ENCODE measurements at regions not wholly inside any gene's neighbourhood (a gene's known extent, or its start where the extent isn't known, plus 50 kb on each side); places are given as distances from the start of the nearest gene placed in this dataset.

DNA sequence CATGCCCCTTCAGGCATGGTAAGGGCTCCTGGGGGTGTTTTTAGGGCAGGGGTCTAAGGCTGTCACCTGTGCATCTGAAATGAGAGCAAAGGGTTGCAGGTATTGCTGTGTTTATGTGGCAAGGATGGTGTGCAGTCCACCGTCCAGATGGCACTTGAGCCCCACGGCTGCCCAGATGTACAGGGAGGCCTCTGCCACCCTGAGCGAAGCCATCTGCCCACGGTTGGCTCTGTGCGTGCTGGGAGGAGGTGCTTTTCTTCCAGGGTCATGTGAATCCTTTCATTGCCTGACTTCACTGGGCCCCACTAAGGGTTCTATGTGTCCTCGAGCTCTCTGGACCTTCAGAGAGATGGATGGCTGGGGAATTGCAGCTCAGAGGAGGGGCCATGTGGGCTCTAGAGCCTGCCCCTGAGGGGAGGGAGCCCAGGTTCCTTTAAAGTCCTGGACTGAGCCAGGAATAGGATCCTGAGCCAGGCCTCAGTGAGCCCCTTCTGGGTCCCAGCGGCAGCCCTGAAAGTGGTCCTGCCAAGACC is 89.9 kb downstream of the CTTN start (continued):
- TF ChIP-seq XRCC5 (IDR thresholded peaks at IDR 0.05; ENCODE audit: low read depth, low read length) (no peak), PKNOX1 (IDR thresholded peaks at IDR 0.05) (no peak)

GRCh38 chr11:70489276-70489675 is 90.9 kb downstream of the CTTN start:
- ChIA-PET CTCF (ENCODE audit: low intra/inter-chr PET ratio) (no interaction called here), POLR2A (interaction anchor here (1.2 kb wide), 1 partner anchor 90 kb away, joined by 3 read pairs; no protein-coding TSS in a partner anchor)
- Histone ChIP-seq H3K9me1 (ENCODE audit: control insufficient read depth, insufficient read depth, low read length) (no peaks in the 10 kb centered on the region), H2AFZ (ENCODE audit: low read depth, low read length) (no peak overlapping the region), H4K20me1 (replicated peaks; ENCODE audit: control insufficient read depth, insufficient read depth, low read length) (0 out of 2 replicates have a peak, but pooled peaks cover 8% of the 10 kb centered on the region), H3K27ac (ENCODE audit: extremely low read depth, low read depth, low read length) (no peak overlapping the region), H3K9me3 (replicated peaks; ENCODE audit: control insufficient read depth, insufficient read depth, low read depth, low read length) (no peaks in the 10 kb centered on the region), H3K9ac (ENCODE audit: insufficient read depth in 1 of 2, low read depth in 2 of 2, low read length in 2 of 2) (no peak overlapping the region), H3K4me1 (replicated peaks in 1 of 2; ENCODE audit: control insufficient read depth in 2 of 2, insufficient read depth in 2 of 2, low read length in 2 of 2) (peaks cover 0 to 10% of the 10 kb centered on the region in 2 experiments; a peak in 2 of 5 replicates), H3K79me2 (ENCODE audit: control insufficient read depth, insufficient read depth, low read length) (no peaks in the 10 kb centered on the region), H3K4me2 (ENCODE audit: insufficient read depth, low read length) (no peak overlapping the region), H3K36me3 (ENCODE audit: control insufficient read depth, insufficient read depth, low read length) (no peaks in the 10 kb centered on the region), H3K27me3 (ENCODE audit: control insufficient read depth in 2 of 2, insufficient read depth in 2 of 2, low read length in 2 of 2) (peaks cover 36 to 65% of the 10 kb centered on the region in 2 experiments), H3K4me3 (no peak overlapping the region)
- no TSS peak for BruUV-seq (replicated peaks)
- 0 out of 2 replicates have a peak, but pooled peaks have one; percentile 26 for TF ChIP-seq ESRRA (IDR thresholded peaks at IDR 0.05; ENCODE audit: borderline replicate concordance, low read depth)
- TF ChIP-seq HOMEZ (CRISPR knock-in tag; IDR thresholded peaks at IDR 0.05) = no peak
- FAIRE-seq (no peak), DNase-seq (ENCODE audit: extremely low read depth in 1 of 4, low spot score in 3 of 4) (no peak), ATAC-seq (no peak)
- intact Hi-C loops (cut with micrococcal nuclease) (no loop called here), in situ Hi-C loops (cut with MboI) (no loop called here)
- 0% methylated on average over 4 of the region's 6 CpGs for WGBS (ENCODE audit: insufficient coverage, low coverage, missing lambda C conversion rate)

Measured in K562 (cell line).